RWPE2 (cell line): ENCODE measurements at regions not wholly inside any gene's neighbourhood (a gene's known extent, or its start where the extent isn't known, plus 50 kb on each side); places are given as distances from the start of the nearest gene placed in this dataset.
"Not testable (repeated sequence)": the region's sequence is repeated elsewhere in the genome, so short reads cannot be mapped to it uniquely, and the experiment has no call there.

Experiments
- ATAC-seq: fragments of 200-7000 bp; cut with Tn5 transposase; 3 replicates; pipeline ENCODE4 v1.9.1; 2021; ENCODE audit warnings: low read depth
- DNase-seq: peaks from one replicate; pipeline ENCODE4 v3.0.0-alpha.2; 2020; ENCODE audit warnings: low spot score
- H3K27ac ChIP-seq: fragments of 450-650 bp; 2 replicates; pipeline ENCODE4 v1.5.1; 2017; ENCODE audit warnings: mild to moderate bottlenecking; ENCODE audit not compliant: poor library complexity, severe bottlenecking
- H3K27me3 ChIP-seq: fragments of 250-450 bp; sonication (Bioruptor Pico); 2 replicates; pipeline ENCODE4 v1.5.1; 2021; ENCODE audit warnings: mild to moderate bottlenecking, moderate library complexity; ENCODE audit not compliant: insufficient read depth, poor library complexity, severe bottlenecking
- H3K36me3 ChIP-seq: fragments of 250-450 bp; sonication (Bioruptor Pico); 2 replicates; pipeline ENCODE4 v1.5.1; 2020; ENCODE audit warnings: low read depth, mild to moderate bottlenecking, moderate library complexity
- H3K4me1 ChIP-seq: fragments of 250-450 bp; sonication (Bioruptor Pico); 2 replicates; pipeline ENCODE4 v1.5.1; 2021; ENCODE audit warnings: mild to moderate bottlenecking, moderate library complexity; ENCODE audit not compliant: insufficient read depth, poor library complexity, severe bottlenecking
- H3K4me3 ChIP-seq: fragments of 250-450 bp; sonication (Bioruptor Pico); 2 replicates; pipeline ENCODE4 v1.5.1; 2021; ENCODE audit warnings: mild to moderate bottlenecking, moderate library complexity; ENCODE audit not compliant: severe bottlenecking
- H3K9me3 ChIP-seq: fragments of 250-450 bp; sonication (Bioruptor Pico); 2 replicates; pipeline ENCODE4 v1.5.1; 2021; ENCODE audit warnings: mild to moderate bottlenecking, moderate library complexity; ENCODE audit not compliant: severe bottlenecking
- TF ChIP-seq, protein P1 (sequence below): fragments of 450-650 bp; IDR thresholded peaks from one replicate; pipeline ENCODE4 v1.5.1; 2017; ENCODE audit warnings: mild to moderate bottlenecking, moderate library complexity; ENCODE audit not compliant: poor library complexity, severe bottlenecking

DNA sequence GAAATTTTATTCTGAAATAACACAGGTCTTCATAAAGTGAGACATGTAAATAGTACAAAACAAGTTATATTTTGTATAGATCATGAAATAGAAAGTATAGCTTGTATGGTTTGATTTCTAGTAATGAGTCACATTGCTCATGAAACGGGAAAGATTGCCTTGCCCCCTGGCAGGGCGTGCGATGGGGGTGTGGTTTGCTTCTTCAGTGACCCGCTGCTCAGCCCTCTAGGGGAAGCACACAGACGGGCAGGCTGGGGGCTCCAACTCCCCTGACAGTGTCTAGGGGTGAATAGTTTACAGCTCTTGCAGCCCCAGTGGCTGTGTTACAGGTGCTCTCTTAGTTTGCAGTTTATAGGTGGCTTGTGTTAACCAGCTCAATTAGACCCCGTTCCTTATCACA, 170.5 kb upstream of the RGS17 start:
- DNase-seq (no peak), ATAC-seq (no peak)
- Histone ChIP-seq H3K36me3 (no peaks in the 10 kb centered on the region), H3K9me3 (no peaks in the 10 kb centered on the region), H3K27ac (no peak overlapping the region), H3K27me3 (peaks cover 3% of the 10 kb centered on the region), H3K4me1 (no peaks in the 10 kb centered on the region), H3K4me3 (no peak overlapping the region)
- TF ChIP-seq, protein P1, sequence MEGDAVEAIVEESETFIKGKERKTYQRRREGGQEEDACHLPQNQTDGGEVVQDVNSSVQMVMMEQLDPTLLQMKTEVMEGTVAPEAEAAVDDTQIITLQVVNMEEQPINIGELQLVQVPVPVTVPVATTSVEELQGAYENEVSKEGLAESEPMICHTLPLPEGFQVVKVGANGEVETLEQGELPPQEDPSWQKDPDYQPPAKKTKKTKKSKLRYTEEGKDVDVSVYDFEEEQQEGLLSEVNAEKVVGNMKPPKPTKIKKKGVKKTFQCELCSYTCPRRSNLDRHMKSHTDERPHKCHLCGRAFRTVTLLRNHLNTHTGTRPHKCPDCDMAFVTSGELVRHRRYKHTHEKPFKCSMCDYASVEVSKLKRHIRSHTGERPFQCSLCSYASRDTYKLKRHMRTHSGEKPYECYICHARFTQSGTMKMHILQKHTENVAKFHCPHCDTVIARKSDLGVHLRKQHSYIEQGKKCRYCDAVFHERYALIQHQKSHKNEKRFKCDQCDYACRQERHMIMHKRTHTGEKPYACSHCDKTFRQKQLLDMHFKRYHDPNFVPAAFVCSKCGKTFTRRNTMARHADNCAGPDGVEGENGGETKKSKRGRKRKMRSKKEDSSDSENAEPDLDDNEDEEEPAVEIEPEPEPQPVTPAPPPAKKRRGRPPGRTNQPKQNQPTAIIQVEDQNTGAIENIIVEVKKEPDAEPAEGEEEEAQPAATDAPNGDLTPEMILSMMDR, result no peak

DNA sequence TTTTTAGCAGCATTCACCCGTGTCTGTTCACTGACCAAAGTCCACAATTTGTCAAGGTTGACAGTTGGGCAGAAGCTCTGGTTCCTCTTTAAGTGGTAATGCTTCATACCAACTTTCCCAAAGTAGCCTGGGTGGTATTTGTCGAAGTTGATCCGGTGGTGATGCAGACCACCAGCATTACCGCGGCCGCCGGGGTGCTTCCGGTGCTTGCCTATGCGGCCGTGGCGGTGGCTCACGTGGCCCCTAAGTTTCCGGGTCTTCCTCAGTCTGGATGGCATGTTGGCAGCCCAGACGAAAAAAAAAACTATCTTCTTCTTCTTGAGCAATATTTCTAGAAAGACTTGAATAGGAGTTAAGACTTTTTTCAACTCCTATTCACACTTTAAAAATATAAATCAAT, 151.4 kb upstream of the RGS17 start:
- not testable (repeated sequence) for H3K4me1 ChIP-seq, H3K27ac ChIP-seq, DNase-seq, ATAC-seq, H3K9me3 ChIP-seq, H3K27me3 ChIP-seq, H3K4me3 ChIP-seq, H3K36me3 ChIP-seq

DNA sequence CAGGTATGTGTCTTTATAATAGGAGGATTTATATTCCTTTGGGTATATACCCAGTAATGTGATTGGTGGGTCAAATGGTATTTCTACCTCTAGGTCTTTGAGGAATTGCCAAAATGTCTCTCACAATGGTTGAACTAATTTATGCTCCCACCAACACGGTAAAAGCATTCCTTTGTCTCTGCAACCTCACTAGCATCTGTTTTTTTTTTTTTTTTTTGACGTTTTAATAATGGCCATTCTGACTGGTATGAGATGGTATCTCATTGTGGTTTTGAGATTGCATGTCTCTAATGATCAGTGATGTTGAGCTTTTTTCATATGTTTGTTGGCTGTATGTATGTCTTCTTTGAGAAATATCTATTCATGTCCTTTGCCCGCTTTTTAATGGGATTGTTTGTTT, 144.9 kb upstream of the RGS17 start:
- Histone ChIP-seq H3K4me1 (no peaks in the 10 kb centered on the region), H3K27me3 (no peaks in the 10 kb centered on the region), H3K36me3 (no peaks in the 10 kb centered on the region), H3K9me3 (no peaks in the 10 kb centered on the region), H3K27ac (no peak overlapping the region), H3K4me3 (no peak overlapping the region)
- no peak for ATAC-seq
- TF ChIP-seq, protein P1, result no peak
- DNase-seq, result no peak

DNA sequence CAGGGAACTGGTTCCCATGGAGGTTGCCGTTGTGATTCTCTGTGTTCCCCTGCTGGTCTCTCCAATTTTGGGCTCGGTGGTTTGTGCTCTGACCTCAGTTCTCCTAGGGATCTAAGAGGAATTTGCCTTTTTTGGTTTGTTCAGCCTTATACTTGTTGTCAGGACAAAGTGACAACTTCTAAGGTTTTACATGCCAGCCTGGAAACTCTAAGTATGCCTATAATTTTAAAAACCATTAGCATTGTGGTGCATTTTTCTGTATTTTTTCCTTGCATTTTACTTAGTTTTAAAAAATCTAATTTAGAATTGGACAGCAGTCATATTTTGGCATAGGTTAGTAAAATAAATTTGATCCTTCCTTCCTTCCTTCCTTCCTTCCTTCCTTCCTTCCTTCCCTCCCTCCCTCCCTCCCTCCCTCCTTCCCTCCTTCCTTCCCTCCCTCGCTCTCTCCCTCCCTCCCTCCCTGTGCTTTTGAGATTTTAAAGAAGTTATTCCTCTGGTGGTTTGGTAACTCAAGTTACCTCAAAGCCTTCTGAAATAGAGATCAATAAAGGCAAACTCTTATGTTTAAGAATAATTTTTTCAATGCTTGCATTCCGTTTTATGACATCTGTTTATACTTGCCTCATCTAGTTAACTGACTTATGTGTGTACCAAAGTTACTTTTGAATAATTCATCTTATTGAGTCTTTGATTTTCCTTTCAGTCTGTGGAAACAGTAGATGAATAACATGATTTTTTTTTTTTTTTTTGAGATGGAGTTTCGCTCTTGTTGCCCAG, 141.3 kb upstream of the RGS17 start:
- no peak for ATAC-seq
- Histone ChIP-seq H3K36me3 (no peaks in the 10 kb centered on the region), H3K27me3 (no peaks in the 10 kb centered on the region), H3K4me3 (no peak overlapping the region), H3K27ac (no peak overlapping the region), H3K4me1 (no peaks in the 10 kb centered on the region), H3K9me3 (no peaks in the 10 kb centered on the region)
- no peak for DNase-seq
- TF ChIP-seq, protein P1, result no peak

DNA sequence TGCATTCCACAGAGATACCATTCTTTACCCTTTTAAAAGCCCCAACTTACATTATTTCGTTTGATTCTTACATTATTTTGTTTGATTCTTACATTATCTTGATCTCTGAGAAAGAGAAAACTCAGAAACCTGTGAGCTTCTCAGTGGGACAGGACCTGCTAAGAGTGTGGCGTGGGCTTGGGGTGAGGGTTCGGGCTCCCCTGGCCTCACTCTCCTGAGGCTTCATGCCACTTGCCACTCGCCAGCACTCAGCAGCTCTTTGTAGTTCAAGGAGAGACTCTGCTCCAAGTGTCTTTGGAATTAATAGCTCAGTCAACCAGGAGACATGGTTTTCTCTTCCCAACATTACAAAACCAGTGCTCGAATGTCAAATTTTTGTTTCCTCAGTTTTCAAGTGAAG, 132.4 kb upstream of the RGS17 start:
- TF ChIP-seq, protein P1, result no peak
- Histone ChIP-seq H3K27me3 (no peaks in the 10 kb centered on the region), H3K4me1 (no peaks in the 10 kb centered on the region), H3K9me3 (no peaks in the 10 kb centered on the region), H3K27ac (no peak overlapping the region), H3K36me3 (no peaks in the 10 kb centered on the region), H3K4me3 (no peak overlapping the region)
- DNase-seq (no peak), ATAC-seq (no peak)
